ENCODE measurements at regions not wholly inside any gene's neighbourhood (a gene's known extent, or its start where the extent isn't known, plus 50 kb on each side); places are given as distances from the start of the nearest gene placed in this dataset.

DNA sequence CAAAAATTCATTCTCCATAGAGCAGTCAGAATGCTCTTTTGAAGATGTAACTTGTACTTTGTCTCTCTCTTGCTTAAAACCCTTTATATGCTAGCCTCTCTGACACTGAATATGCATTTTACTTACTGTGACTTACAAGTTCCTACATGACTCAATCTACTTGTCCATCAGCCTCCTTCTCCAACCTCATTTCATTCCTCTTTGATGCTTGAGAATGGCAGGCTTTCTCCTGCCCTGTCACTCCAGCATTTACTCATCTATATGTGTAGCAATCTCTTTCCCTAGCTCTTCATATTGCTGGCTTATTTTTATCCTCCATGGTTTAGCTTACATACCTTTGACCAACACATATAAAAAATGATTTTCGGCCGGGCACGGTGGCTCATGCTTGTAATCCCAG is 561.9 kb downstream of the CCER1 start:
- CTCF ChIA-PET, result no interaction called here
- POLR2A ChIA-PET, result interaction anchor here (0.7 kb wide), 1 partner anchor 373 kb away, joined by 4 read pairs; no protein-coding TSS in a partner anchor
- peaks cover 0 to 2% of the 10 kb centered on the region in 2 donors for H3K27me3 Mint-ChIP-seq
- Histone ChIP-seq H3K9me3 (ENCODE audit: low read length) (peaks cover 6% of the 10 kb centered on the region), H3K27me3 (ENCODE audit: insufficient read depth, low read length, poor library complexity, severe bottlenecking) (no peaks in the 10 kb centered on the region), H3K4me3 (ENCODE audit: low read length) (no peak overlapping the region), H3K4me1 (ENCODE audit: insufficient read depth, low read length) (no peaks in the 10 kb centered on the region), H3K36me3 (ENCODE audit: insufficient read depth, low read length) (no peaks in the 10 kb centered on the region), H3K27ac (ENCODE audit: low read depth, low read length) (no peak overlapping the region)
- H3K4me3 Mint-ChIP-seq, result no peak overlapping the region
- H3K27ac Mint-ChIP-seq, result no peak overlapping the region
- H3K4me1 Mint-ChIP-seq, result no peaks in the 10 kb centered on the region
- no peak for DNase-seq
- no peaks in the 10 kb centered on the region for H3K36me3 Mint-ChIP-seq
- H3K9me3 Mint-ChIP-seq, result peaks cover 13 to 18% (median 15%) of the 10 kb centered on the region in 5 donors

DNA sequence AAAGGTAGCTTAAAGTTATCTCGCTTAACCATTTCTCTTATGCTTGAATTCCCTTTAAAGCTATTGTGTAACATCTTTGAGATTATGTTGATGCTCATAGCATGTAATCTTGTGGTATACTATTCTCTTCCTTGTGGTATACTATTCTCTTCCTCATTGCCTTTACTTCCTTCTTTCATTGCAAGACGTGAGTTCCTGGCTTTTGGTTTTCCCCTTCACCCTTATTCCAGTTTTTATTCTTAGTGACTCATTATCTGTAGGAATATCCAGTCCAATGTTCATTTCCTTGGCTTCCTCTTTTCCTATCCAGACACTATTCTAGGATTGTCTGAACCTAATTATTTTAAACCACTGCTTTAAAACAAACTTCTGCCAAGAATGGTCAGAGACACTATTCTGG is 564.0 kb downstream of the CCER1 start:
- Histone ChIP-seq H3K4me1 (ENCODE audit: insufficient read depth, low read length) (no peaks in the 10 kb centered on the region), H3K27ac (ENCODE audit: low read depth, low read length) (no peak overlapping the region), H3K4me3 (ENCODE audit: low read length) (no peak overlapping the region), H3K36me3 (ENCODE audit: insufficient read depth, low read length) (no peaks in the 10 kb centered on the region), H3K27me3 (ENCODE audit: insufficient read depth, low read length, poor library complexity, severe bottlenecking) (no peaks in the 10 kb centered on the region), H3K9me3 (ENCODE audit: low read length) (no peaks in the 10 kb centered on the region)
- no peaks in the 10 kb centered on the region for H3K36me3 Mint-ChIP-seq
- H3K4me1 Mint-ChIP-seq, result no peaks in the 10 kb centered on the region
- H3K27ac Mint-ChIP-seq, result no peak overlapping the region
- no peak overlapping the region for H3K4me3 Mint-ChIP-seq
- DNase-seq, result no peak
- peaks cover 4 to 12% (median 7%) of the 10 kb centered on the region in 5 donors for H3K9me3 Mint-ChIP-seq
- ChIA-PET CTCF (no interaction called here), POLR2A (no interaction called here)
- H3K27me3 Mint-ChIP-seq, result peaks cover 0 to 2% of the 10 kb centered on the region in 2 donors

DNA sequence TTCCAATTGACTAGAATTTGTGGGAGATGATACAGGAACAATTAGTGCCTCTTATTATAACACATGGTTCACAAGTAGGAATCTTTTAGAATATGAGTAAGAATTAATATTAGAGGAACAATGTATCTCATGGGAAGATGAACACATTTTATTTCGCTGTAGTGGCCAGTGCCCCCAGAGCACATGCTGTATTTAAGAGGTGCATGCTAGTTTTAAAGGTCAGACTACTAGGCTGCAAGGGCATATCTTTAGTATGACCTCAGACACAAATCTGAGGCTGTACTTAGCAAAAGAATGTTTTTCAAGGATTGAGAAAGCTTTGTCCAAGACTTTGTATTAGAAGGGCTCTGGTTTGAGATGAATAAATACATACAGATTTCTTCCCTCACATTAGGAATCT is 586.9 kb downstream of the CCER1 start:
- Mint-ChIP-seq H3K9me3 (peaks cover 0 to 2% (median 0%) of the 10 kb centered on the region in 5 donors), H3K27ac (no peak overlapping the region), H3K36me3 (no peaks in the 10 kb centered on the region), H3K27me3 (no peaks in the 10 kb centered on the region), H3K4me3 (no peak overlapping the region), H3K4me1 (no peaks in the 10 kb centered on the region)
- no peaks in the 10 kb centered on the region for H3K27me3 ChIP-seq (ENCODE audit: insufficient read depth, low read length, poor library complexity, severe bottlenecking)
- H3K27ac ChIP-seq (ENCODE audit: low read depth, low read length), result no peak overlapping the region
- no peak for DNase-seq
- POLR2A ChIA-PET, result no interaction called here
- no peaks in the 10 kb centered on the region for H3K9me3 ChIP-seq (ENCODE audit: low read length)
- no peaks in the 10 kb centered on the region for H3K4me1 ChIP-seq (ENCODE audit: insufficient read depth, low read length)
- CTCF ChIA-PET, result no interaction called here
- H3K4me3 ChIP-seq (ENCODE audit: low read length), result no peak overlapping the region
- no peaks in the 10 kb centered on the region for H3K36me3 ChIP-seq (ENCODE audit: insufficient read depth, low read length)

DNA sequence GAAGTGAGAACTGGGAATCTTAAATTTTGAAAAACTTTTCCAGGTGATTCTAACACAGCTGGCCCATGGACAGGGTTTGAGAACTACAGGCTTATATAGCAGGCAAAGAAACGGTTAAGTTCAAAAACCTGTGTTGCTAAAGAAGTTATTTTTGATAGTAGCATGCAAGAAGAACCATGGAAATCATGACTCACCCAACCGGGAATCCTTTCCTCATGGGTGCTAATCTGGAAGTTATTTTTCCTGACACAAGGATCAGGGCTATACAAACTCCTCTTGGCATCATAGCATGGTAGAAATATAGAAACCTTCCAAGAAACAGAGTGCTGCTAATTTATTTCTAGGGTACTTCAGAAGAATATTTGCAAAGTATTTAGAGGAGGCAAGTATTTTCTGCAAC is 588.7 kb downstream of the CCER1 start:
- DNase-seq, result no peak
- no peaks in the 10 kb centered on the region for H3K4me1 ChIP-seq (ENCODE audit: insufficient read depth, low read length)
- Mint-ChIP-seq H3K9me3 (peaks cover 0 to 2% (median 0%) of the 10 kb centered on the region in 5 donors), H3K36me3 (no peaks in the 10 kb centered on the region), H3K27ac (no peak overlapping the region), H3K4me3 (no peak overlapping the region), H3K4me1 (no peaks in the 10 kb centered on the region), H3K27me3 (no peaks in the 10 kb centered on the region)
- CTCF ChIA-PET, result no interaction called here
- H3K27me3 ChIP-seq (ENCODE audit: insufficient read depth, low read length, poor library complexity, severe bottlenecking), result no peaks in the 10 kb centered on the region
- POLR2A ChIA-PET, result no interaction called here
- no peaks in the 10 kb centered on the region for H3K9me3 ChIP-seq (ENCODE audit: low read length)
- H3K36me3 ChIP-seq (ENCODE audit: insufficient read depth, low read length), result no peaks in the 10 kb centered on the region
- no peak overlapping the region for H3K27ac ChIP-seq (ENCODE audit: low read depth, low read length)
- no peak overlapping the region for H3K4me3 ChIP-seq (ENCODE audit: low read length)

DNA sequence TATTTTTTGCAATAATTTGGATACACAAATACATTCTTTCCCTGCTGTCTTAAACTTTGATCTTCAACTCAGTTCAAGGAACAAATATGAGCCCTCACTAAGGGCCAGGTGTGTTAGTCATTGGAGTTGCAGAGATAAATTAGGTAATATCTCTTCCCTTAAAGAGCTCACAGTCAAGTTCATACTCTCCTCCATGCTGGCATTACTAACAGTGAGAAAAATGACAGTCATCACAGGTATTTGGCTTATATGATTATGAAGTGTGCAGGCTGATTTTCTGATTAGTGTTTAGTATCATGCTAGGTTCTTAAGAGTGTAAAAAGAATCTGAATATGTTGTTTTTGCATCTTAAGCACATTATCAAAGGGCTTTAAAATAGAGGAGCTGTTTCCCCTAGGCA is 594.7 kb downstream of the CCER1 start:
- ChIA-PET CTCF (interaction anchor here (0.7 kb wide), 1 partner anchor 18 kb away, joined by 4 read pairs; no protein-coding TSS in a partner anchor), POLR2A (no interaction called here)
- Histone ChIP-seq H3K4me1 (ENCODE audit: insufficient read depth, low read length) (no peaks in the 10 kb centered on the region), H3K27ac (ENCODE audit: low read depth, low read length) (no peak overlapping the region), H3K27me3 (ENCODE audit: insufficient read depth, low read length, poor library complexity, severe bottlenecking) (no peaks in the 10 kb centered on the region), H3K4me3 (ENCODE audit: low read length) (no peak overlapping the region), H3K36me3 (ENCODE audit: insufficient read depth, low read length) (no peaks in the 10 kb centered on the region), H3K9me3 (ENCODE audit: low read length) (no peaks in the 10 kb centered on the region)
- H3K9me3 Mint-ChIP-seq, result no peaks in the 10 kb centered on the region
- no peaks in the 10 kb centered on the region for H3K4me1 Mint-ChIP-seq
- peaks cover 3 to 5% of the 10 kb centered on the region in 2 donors for H3K27me3 Mint-ChIP-seq
- H3K4me3 Mint-ChIP-seq, result no peak overlapping the region
- H3K27ac Mint-ChIP-seq, result no peak overlapping the region
- DNase-seq, result no peak
- H3K36me3 Mint-ChIP-seq, result no peaks in the 10 kb centered on the region

DNA sequence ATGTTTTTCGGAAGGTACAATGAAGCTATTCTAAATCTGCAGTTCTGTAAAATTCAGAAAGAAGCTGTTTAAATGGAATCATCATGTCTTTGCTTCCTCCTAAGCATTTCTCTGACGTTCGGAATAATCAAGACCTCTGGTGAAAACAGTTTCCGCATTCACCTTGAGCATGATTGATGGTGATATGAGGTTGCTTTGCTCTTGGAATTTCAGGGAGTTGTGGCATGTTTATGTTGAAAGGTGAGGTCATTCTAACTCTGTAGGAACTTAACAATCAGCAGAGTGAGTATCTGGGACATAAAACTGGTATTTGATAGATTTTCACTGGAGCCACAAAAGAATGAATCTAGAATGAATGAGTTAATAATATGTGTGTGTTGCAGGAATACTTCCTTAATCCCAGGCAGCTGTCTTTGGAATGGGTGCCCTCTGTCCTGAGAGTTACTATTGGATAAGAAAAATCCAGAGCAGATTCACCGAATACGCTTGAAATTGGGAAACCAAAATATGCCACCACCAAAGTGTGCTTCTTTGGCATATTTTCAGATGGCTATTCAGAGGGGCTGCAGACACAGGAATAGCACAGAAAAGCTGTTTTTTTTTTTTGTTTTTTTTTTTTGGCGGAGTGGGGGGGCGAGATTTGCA is 599.1 kb downstream of the CCER1 start:
- Mint-ChIP-seq H3K27me3 (peaks cover 3 to 5% of the 10 kb centered on the region in 2 donors), H3K27ac (no peak overlapping the region), H3K36me3 (no peaks in the 10 kb centered on the region), H3K9me3 (no peaks in the 10 kb centered on the region), H3K4me3 (no peak overlapping the region), H3K4me1 (no peaks in the 10 kb centered on the region)
- H3K27ac ChIP-seq (ENCODE audit: low read depth, low read length), result no peak overlapping the region
- no peaks in the 10 kb centered on the region for H3K36me3 ChIP-seq (ENCODE audit: insufficient read depth, low read length)
- H3K4me3 ChIP-seq (ENCODE audit: low read length), result no peak overlapping the region
- ChIA-PET POLR2A (no interaction called here), CTCF (no interaction called here)
- DNase-seq, result no peak
- H3K27me3 ChIP-seq (ENCODE audit: insufficient read depth, low read length, poor library complexity, severe bottlenecking), result no peaks in the 10 kb centered on the region
- no peaks in the 10 kb centered on the region for H3K9me3 ChIP-seq (ENCODE audit: low read length)
- no peaks in the 10 kb centered on the region for H3K4me1 ChIP-seq (ENCODE audit: insufficient read depth, low read length)

DNA sequence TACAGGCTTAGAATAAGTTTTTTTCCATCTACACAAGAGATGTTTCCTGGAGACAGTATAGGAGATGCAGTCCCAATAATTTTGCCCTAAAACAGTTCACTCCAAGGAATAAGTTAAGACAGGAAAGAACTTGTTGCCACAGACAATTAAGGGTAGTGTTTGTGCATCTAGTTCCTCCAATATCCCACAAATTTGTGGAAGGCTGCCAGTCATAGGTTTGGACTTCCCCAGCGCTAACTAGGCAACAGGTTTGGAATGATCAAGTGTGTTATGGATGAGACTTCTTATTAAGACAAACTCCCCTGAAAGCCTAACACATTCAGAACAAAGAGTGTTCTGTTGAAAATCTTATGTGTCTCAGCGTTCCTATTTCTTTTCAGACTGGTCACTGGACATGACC is 611.0 kb downstream of the CCER1 start:
- no peaks in the 10 kb centered on the region for H3K9me3 ChIP-seq (ENCODE audit: low read length)
- no peak overlapping the region for H3K4me3 Mint-ChIP-seq
- no peak for DNase-seq
- H3K27me3 Mint-ChIP-seq, result peaks cover 3 to 27% of the 10 kb centered on the region in 2 donors
- no peak overlapping the region for H3K27ac Mint-ChIP-seq
- ChIA-PET POLR2A (no interaction called here), CTCF (no interaction called here)
- H3K27me3 ChIP-seq (ENCODE audit: insufficient read depth, low read length, poor library complexity, severe bottlenecking), result no peaks in the 10 kb centered on the region
- no peaks in the 10 kb centered on the region for H3K4me1 Mint-ChIP-seq
- no peaks in the 10 kb centered on the region for H3K36me3 Mint-ChIP-seq
- no peak overlapping the region for H3K4me3 ChIP-seq (ENCODE audit: low read length)
- H3K4me1 ChIP-seq (ENCODE audit: insufficient read depth, low read length), result no peaks in the 10 kb centered on the region
- H3K27ac ChIP-seq (ENCODE audit: low read depth, low read length), result peak overlapping the region; percentile 16
- peaks cover 0 to 3% (median 0%) of the 10 kb centered on the region in 5 donors for H3K9me3 Mint-ChIP-seq
- no peaks in the 10 kb centered on the region for H3K36me3 ChIP-seq (ENCODE audit: insufficient read depth, low read length)

DNA sequence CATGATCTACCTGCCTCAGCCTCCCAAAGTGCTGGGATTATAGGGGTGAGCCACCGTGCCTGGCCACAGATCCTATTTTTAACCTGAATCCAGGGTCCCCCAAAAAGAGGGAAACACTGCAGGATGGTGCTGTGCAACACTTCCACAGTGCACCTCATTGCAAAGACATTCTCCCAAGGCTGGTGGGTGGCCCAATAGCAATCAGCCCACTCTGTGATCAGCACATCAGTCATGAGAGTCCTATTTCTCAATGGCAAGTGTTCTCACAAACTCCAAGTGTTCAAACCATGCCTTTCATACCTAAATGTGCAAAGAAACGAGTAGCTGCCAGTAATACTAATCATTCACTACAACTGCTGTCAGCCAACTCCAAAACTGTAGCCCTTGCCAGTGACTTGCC is 612.9 kb downstream of the CCER1 start:
- Histone ChIP-seq H3K27me3 (ENCODE audit: insufficient read depth, low read length, poor library complexity, severe bottlenecking) (no peaks in the 10 kb centered on the region), H3K27ac (ENCODE audit: low read depth, low read length) (no peak overlapping the region), H3K4me3 (ENCODE audit: low read length) (no peak overlapping the region), H3K9me3 (ENCODE audit: low read length) (no peaks in the 10 kb centered on the region), H3K36me3 (ENCODE audit: insufficient read depth, low read length) (no peaks in the 10 kb centered on the region), H3K4me1 (ENCODE audit: insufficient read depth, low read length) (no peaks in the 10 kb centered on the region)
- H3K27ac Mint-ChIP-seq, result no peak overlapping the region
- H3K4me1 Mint-ChIP-seq, result no peaks in the 10 kb centered on the region
- POLR2A ChIA-PET, result no interaction called here
- CTCF ChIA-PET, result interaction anchor here (0.7 to 0.9 kb wide), 2 partner anchors 19 to 119 kb away, joined by 3 to 4 read pairs; no protein-coding TSS in a partner anchor
- H3K27me3 Mint-ChIP-seq, result peaks cover 3 to 27% of the 10 kb centered on the region in 2 donors
- H3K9me3 Mint-ChIP-seq, result peaks cover 0 to 3% (median 0%) of the 10 kb centered on the region in 5 donors
- H3K36me3 Mint-ChIP-seq, result no peaks in the 10 kb centered on the region
- H3K4me3 Mint-ChIP-seq, result no peak overlapping the region
- no peak for DNase-seq

All from CD8-positive, alpha-beta memory T cell (primary cell).